GM19239 (cell line): ENCODE measurements at regions not wholly inside any gene's neighbourhood (a gene's known extent, or its start where the extent isn't known, plus 50 kb on each side); places are given as distances from the start of the nearest gene placed in this dataset.
"Not testable (repeated sequence)": the region's sequence is repeated elsewhere in the genome, so short reads cannot be mapped to it uniquely, and the experiment has no call there.

Experiments
- DNase-seq: peaks from one replicate; pipeline ENCODE4 v3.0.0; 2011; ENCODE audit warnings: low spot score; ENCODE audit not compliant: insufficient read length
- FAIRE-seq: peaks from 2 replicates; lab custom pipeline; 2011; peaks lifted over from hg19 to GRCh38; lab: Jason Lieb, UNC

GRCh38 chr17:71496552-71496951 is 624.3 kb upstream of the SOX9 start:
- DNase-seq (no peak), FAIRE-seq (no peak)

- FAIRE-seq: no peak
- no peak for DNase-seq
These were observed 619.9 kb upstream of the SOX9 start for GRCh38 chr17:71500761-71501555.

GRCh38 chr17:71501711-71502110 is 619.1 kb upstream of the SOX9 start:
- DNase-seq: no peak
- FAIRE-seq: no peak

- FAIRE-seq (no peak), DNase-seq (no peak)
These were observed 618.4 kb upstream of the SOX9 start for GRCh38 chr17:71502443-71502842.

GRCh38 chr17:71503710-71504465 is 616.9 kb upstream of the SOX9 start:
- DNase-seq (no peak), FAIRE-seq (no peak)

GRCh38 chr17:71505200-71505599 is 615.6 kb upstream of the SOX9 start:
- no peak for FAIRE-seq

GRCh38 chr17:71505981-71506380 is 614.8 kb upstream of the SOX9 start:
- no peak for DNase-seq
- no peak for FAIRE-seq

More at GRCh38 chr17:71505200-71505599, 615.6 kb upstream of the SOX9 start:
- DNase-seq: no peak

- FAIRE-seq: no peak
- no peak for DNase-seq
These were observed 609.4 kb upstream of the SOX9 start for GRCh38 chr17:71511266-71511995.

- not testable (repeated sequence) for DNase-seq, FAIRE-seq
These were observed 607.1 kb upstream of the SOX9 start for GRCh38 chr17:71513725-71514124.

- FAIRE-seq: no peak
- DNase-seq: no peak
These were observed 604.7 kb upstream of the SOX9 start for GRCh38 chr17:71516149-71516548.

GRCh38 chr17:71519285-71519684 is 601.5 kb upstream of the SOX9 start:
- no peak for FAIRE-seq
- DNase-seq: no peak

- DNase-seq (no peak), FAIRE-seq (no peak)
These were observed 599.1 kb upstream of the SOX9 start for GRCh38 chr17:71521724-71522123.

- FAIRE-seq (no peak), DNase-seq (no peak)
These were observed 598.4 kb upstream of the SOX9 start for GRCh38 chr17:71522383-71522782.

GRCh38 chr17:71527311-71527710 is 593.5 kb upstream of the SOX9 start:
- no peak for DNase-seq
- no peak for FAIRE-seq

- FAIRE-seq (no peak), DNase-seq (no peak)
These were observed 592.6 kb upstream of the SOX9 start for GRCh38 chr17:71528210-71528609.

- FAIRE-seq (no peak), DNase-seq (no peak)
These were observed 590.6 kb upstream of the SOX9 start for GRCh38 chr17:71530248-71530647.

- FAIRE-seq: no peak
- DNase-seq: no peak
These were observed 585.5 kb upstream of the SOX9 start for GRCh38 chr17:71535321-71535720.

GRCh38 chr17:71546419-71546818 is 574.4 kb upstream of the SOX9 start:
- DNase-seq: no peak
- no peak for FAIRE-seq

- FAIRE-seq (no peak), DNase-seq (no peak)
These were observed 572.9 kb upstream of the SOX9 start for GRCh38 chr17:71547904-71548303.

GRCh38 chr17:71548540-71549190 is 572.2 kb upstream of the SOX9 start:
- no peak for FAIRE-seq
- DNase-seq: no peak
